Esophagus muscularis mucosa (tissue), 3 donors: ENCODE measurements at regions not wholly inside any gene's neighbourhood (a gene's known extent, or its start where the extent isn't known, plus 50 kb on each side); places are given as distances from the start of the nearest gene placed in this dataset.

ENCODE experiments used
- POLR2A ChIP-seq: fragments of 450-650 bp; IDR thresholded peaks from one replicate; pipeline ENCODE4 v1.6.1; 2017; ENCODE audit warnings: antibody characterized with exemption, moderate library complexity, mild to moderate bottlenecking, low read depth
- POLR2AphosphoS5 ChIP-seq, 2 donors: sonication (generic); formaldehyde crosslinking; IDR thresholded peaks; one replicate each; pipeline ENCODE4 v1.6.1; 2017; ENCODE audit warnings: antibody characterized with exemption in 2 of 2
- TF ChIP-seq, protein P1 (sequence below), 3 experiments: fragments of 200-600 bp in 2 of 3; fragments of 450-650 bp in 1 of 3; sonication (generic) in 2 of 3; IDR thresholded peaks; one replicate each; pipeline ENCODE4 v1.5.1; 2017 to 2019; ENCODE audit warnings: antibody characterized with exemption in 3 of 3, mild to moderate bottlenecking in 2 of 3, moderate library complexity in 1 of 3

GRCh38 chr3:70726961-70727360 is 414.5 kb upstream of the MDFIC2 start:
- TF ChIP-seq, protein P1, sequence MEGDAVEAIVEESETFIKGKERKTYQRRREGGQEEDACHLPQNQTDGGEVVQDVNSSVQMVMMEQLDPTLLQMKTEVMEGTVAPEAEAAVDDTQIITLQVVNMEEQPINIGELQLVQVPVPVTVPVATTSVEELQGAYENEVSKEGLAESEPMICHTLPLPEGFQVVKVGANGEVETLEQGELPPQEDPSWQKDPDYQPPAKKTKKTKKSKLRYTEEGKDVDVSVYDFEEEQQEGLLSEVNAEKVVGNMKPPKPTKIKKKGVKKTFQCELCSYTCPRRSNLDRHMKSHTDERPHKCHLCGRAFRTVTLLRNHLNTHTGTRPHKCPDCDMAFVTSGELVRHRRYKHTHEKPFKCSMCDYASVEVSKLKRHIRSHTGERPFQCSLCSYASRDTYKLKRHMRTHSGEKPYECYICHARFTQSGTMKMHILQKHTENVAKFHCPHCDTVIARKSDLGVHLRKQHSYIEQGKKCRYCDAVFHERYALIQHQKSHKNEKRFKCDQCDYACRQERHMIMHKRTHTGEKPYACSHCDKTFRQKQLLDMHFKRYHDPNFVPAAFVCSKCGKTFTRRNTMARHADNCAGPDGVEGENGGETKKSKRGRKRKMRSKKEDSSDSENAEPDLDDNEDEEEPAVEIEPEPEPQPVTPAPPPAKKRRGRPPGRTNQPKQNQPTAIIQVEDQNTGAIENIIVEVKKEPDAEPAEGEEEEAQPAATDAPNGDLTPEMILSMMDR (IDR thresholded peaks at IDR 0.05), result no peak
- TF ChIP-seq POLR2AphosphoS5 (IDR thresholded peaks at IDR 0.05) (no peak), POLR2A (no peak)
